A549 (cell line): ENCODE measurements at regions not wholly inside any gene's neighbourhood (a gene's known extent, or its start where the extent isn't known, plus 50 kb on each side); places are given as distances from the start of the nearest gene placed in this dataset.

Experiments
- EP300 ChIP-seq, 2 experiments: fragments of >200 bp; sonication (Bioruptor Twin); formaldehyde crosslinking; IDR thresholded peaks; 2 replicates in 1 of 2; 3 replicates in 1 of 2; pipeline ENCODE4 v1.6.1; 2016 to 2017
- HDAC2 ChIP-seq: fragments of 200-600 bp; sonication (generic); IDR thresholded peaks from 2 replicates; pipeline ENCODE4 v1.6.1; 2016
- KDM1A ChIP-seq: fragments of 200-600 bp; sonication (generic); IDR thresholded peaks from 2 replicates; pipeline ENCODE4 v1.6.1; 2016; ENCODE audit warnings: low read depth, mild to moderate bottlenecking
- MYC ChIP-seq: IDR thresholded peaks from 2 replicates; pipeline ENCODE4 v1.6.1; 2012; ENCODE audit warnings: mild to moderate bottlenecking, inconsistent platforms, low read length, improper control_type of control experiment, borderline replicate concordance
- POLR2A ChIP-seq: IDR thresholded peaks from 2 replicates; pipeline ENCODE4 v1.6.1; 2012; ENCODE audit warnings: mild to moderate bottlenecking, low read length
- RAD21 ChIP-seq, 2 experiments: fragments of >200 bp in 1 of 2; sonication (Bioruptor Twin) in 1 of 2; formaldehyde crosslinking in 1 of 2; IDR thresholded peaks in 1 of 2; conservative IDR thresholded peaks in 1 of 2; 2 replicates in 1 of 2; 3 replicates in 1 of 2; pipeline ENCODE4 v1.6.1; 2012 to 2018; ENCODE audit warnings: inconsistent platforms in 1 of 2
- RFX5 ChIP-seq: fragments of 450-650 bp; IDR thresholded peaks from 2 replicates; pipeline ENCODE4 v1.7.1; 2014; ENCODE audit warnings: antibody characterized with exemption, mild to moderate bottlenecking, moderate library complexity
- SREBF2 ChIP-seq: fragments of 450-650 bp; IDR thresholded peaks from 2 replicates; pipeline ENCODE4 v1.6.1; 2014; ENCODE audit warnings: mild to moderate bottlenecking, moderate library complexity
- ZFP36 ChIP-seq: fragments of 450-650 bp; IDR thresholded peaks from 2 replicates; pipeline ENCODE4 v1.6.1; 2014; ENCODE audit warnings: borderline replicate concordance; ENCODE audit not compliant: partially characterized antibody
- TF ChIP-seq, protein P1 (sequence below): IDR thresholded peaks from 2 replicates; pipeline ENCODE4 v1.6.1; 2012
- TF ChIP-seq, protein P2 (sequence below): fragments of >200 bp; sonication (Bioruptor Twin); formaldehyde crosslinking; IDR thresholded peaks from 3 replicates; pipeline ENCODE4 v1.5.1; 2016
- TF ChIP-seq, protein P3 (sequence below): fragments of 200-600 bp; sonication (generic); IDR thresholded peaks from 2 replicates; pipeline ENCODE4 v1.6.1; 2016; ENCODE audit warnings: antibody characterized with exemption, mild to moderate bottlenecking, moderate library complexity

DNA sequence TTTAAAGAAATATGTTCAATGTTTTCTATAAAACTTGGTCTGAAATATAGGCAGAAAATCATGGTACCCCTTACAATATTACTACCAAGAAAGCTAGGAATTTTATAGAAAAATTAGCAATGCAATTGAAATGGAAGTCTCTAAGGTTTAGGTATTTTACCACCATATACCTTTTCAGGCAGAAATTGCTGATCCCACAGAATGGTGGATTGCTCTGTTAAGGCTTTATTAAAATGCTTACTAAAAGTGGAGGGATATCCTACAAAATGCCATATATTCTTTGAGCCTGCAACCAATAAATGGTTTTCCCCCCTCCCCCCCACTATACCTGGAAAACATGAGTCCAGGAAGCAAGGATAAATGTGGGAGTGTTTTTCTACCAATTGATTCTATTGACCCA lies 718.1 kb upstream of the NOVA1 start:
- no peak for TF ChIP-seq HDAC2
- no peak for TF ChIP-seq EP300 (IDR thresholded peaks at IDR 0.05)
- TF ChIP-seq, protein P1, sequence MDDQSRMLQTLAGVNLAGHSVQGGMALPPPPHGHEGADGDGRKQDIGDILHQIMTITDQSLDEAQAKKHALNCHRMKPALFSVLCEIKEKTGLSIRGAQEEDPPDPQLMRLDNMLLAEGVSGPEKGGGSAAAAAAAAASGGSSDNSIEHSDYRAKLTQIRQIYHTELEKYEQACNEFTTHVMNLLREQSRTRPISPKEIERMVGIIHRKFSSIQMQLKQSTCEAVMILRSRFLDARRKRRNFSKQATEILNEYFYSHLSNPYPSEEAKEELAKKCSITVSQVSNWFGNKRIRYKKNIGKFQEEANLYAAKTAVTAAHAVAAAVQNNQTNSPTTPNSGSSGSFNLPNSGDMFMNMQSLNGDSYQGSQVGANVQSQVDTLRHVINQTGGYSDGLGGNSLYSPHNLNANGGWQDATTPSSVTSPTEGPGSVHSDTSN, result no peak
- no peak for TF ChIP-seq MYC
- TF ChIP-seq, protein P2, sequence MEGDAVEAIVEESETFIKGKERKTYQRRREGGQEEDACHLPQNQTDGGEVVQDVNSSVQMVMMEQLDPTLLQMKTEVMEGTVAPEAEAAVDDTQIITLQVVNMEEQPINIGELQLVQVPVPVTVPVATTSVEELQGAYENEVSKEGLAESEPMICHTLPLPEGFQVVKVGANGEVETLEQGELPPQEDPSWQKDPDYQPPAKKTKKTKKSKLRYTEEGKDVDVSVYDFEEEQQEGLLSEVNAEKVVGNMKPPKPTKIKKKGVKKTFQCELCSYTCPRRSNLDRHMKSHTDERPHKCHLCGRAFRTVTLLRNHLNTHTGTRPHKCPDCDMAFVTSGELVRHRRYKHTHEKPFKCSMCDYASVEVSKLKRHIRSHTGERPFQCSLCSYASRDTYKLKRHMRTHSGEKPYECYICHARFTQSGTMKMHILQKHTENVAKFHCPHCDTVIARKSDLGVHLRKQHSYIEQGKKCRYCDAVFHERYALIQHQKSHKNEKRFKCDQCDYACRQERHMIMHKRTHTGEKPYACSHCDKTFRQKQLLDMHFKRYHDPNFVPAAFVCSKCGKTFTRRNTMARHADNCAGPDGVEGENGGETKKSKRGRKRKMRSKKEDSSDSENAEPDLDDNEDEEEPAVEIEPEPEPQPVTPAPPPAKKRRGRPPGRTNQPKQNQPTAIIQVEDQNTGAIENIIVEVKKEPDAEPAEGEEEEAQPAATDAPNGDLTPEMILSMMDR, result no peak
- no peak for TF ChIP-seq SREBF2
- no peak for TF ChIP-seq POLR2A
- TF ChIP-seq, protein P3, sequence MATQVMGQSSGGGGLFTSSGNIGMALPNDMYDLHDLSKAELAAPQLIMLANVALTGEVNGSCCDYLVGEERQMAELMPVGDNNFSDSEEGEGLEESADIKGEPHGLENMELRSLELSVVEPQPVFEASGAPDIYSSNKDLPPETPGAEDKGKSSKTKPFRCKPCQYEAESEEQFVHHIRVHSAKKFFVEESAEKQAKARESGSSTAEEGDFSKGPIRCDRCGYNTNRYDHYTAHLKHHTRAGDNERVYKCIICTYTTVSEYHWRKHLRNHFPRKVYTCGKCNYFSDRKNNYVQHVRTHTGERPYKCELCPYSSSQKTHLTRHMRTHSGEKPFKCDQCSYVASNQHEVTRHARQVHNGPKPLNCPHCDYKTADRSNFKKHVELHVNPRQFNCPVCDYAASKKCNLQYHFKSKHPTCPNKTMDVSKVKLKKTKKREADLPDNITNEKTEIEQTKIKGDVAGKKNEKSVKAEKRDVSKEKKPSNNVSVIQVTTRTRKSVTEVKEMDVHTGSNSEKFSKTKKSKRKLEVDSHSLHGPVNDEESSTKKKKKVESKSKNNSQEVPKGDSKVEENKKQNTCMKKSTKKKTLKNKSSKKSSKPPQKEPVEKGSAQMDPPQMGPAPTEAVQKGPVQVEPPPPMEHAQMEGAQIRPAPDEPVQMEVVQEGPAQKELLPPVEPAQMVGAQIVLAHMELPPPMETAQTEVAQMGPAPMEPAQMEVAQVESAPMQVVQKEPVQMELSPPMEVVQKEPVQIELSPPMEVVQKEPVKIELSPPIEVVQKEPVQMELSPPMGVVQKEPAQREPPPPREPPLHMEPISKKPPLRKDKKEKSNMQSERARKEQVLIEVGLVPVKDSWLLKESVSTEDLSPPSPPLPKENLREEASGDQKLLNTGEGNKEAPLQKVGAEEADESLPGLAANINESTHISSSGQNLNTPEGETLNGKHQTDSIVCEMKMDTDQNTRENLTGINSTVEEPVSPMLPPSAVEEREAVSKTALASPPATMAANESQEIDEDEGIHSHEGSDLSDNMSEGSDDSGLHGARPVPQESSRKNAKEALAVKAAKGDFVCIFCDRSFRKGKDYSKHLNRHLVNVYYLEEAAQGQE, result no peak
- TF ChIP-seq RAD21 (conservative IDR thresholded peaks at IDR 0.05 in 1 of 2, IDR thresholded peaks at IDR 0.05 in 1 of 2), result no peak
- no peak for TF ChIP-seq ZFP36
- no peak for TF ChIP-seq RFX5
- no peak for TF ChIP-seq KDM1A
